K562 (cell line): ENCODE measurements at regions not wholly inside any gene's neighbourhood (a gene's known extent, or its start where the extent isn't known, plus 50 kb on each side); places are given as distances from the start of the nearest gene placed in this dataset.

ENCODE experiments used
- ATAC-seq: fragments of 200-7000 bp; cut with Tn5 transposase; 3 replicates; pipeline ENCODE4 v1.9.1; 2020; ENCODE audit warnings: moderate library complexity
- BruUV-seq: library from RNA; stranded (reverse); fragments of 400-500 nt; replicated peaks from 2 replicates; lab custom pipeline; 2021; lab: Mats Ljungman, UMichigan
- CTCF ChIA-PET: fragments of 300-600 bp; formaldehyde crosslinking; extraction: SDS; loops from one replicate; lab custom pipeline; 2021; ENCODE audit warnings: low intra/inter-chr PET ratio; lab: Yijun Ruan, JAX
- POLR2A ChIA-PET: fragments of 300-600, 350-650 bp; sonication (Branson Sonifier 250); formaldehyde crosslinking; extraction: SDS; loops from one replicate; lab custom pipeline; 2021; ENCODE audit warnings: antibody characterized with exemption, inconsistent platforms; lab: Yijun Ruan, JAX
- DNase-seq, 4 experiments: peaks; one replicate each; pipeline versions ENCODE4 v3.0.0 to v3.0.0-alpha.2; 2011 to 2018; ENCODE audit warnings: low spot score in 3 of 4, mixed read lengths in 3 of 4; ENCODE audit errors: extremely low read depth in 1 of 4
- FAIRE-seq: peaks from 2 replicates; lab custom pipeline; 2011; peaks lifted over from hg19 to GRCh38; lab: Jason Lieb, UNC
- H2AFZ ChIP-seq: 2 replicates; pipeline ENCODE4 v1.6.0; 2011; ENCODE audit warnings: low read depth, low read length, control low read depth, inconsistent platforms
- H3K27ac ChIP-seq: fragments of 200-600 bp; 3 replicates; pipeline ENCODE4 v1.8.0; 2011; ENCODE audit warnings: low read depth, mild to moderate bottlenecking, control low read depth, inconsistent platforms, low read length, moderate library complexity, mixed read lengths; ENCODE audit errors: extremely low read depth
- H3K27me3 ChIP-seq, 2 experiments: fragments of 300-600 bp in 1 of 2; 2 replicates in 1 of 2; 3 replicates in 1 of 2; pipeline versions ENCODE4 v1.6.0 to v1.8.0; 2011; ENCODE audit warnings: inconsistent platforms in 2 of 2, low read length in 2 of 2, mild to moderate bottlenecking in 1 of 2, mixed read lengths in 1 of 2, moderate library complexity in 1 of 2; ENCODE audit not compliant: control insufficient read depth in 2 of 2, insufficient read depth in 2 of 2
- H3K36me3 ChIP-seq: fragments of 300-600 bp; 3 replicates; pipeline ENCODE4 v1.8.0; 2011; ENCODE audit warnings: mild to moderate bottlenecking, low read length, inconsistent platforms; ENCODE audit not compliant: control insufficient read depth, insufficient read depth
- H3K4me1 ChIP-seq, 2 experiments: fragments of 200-600 bp in 1 of 2; replicated peaks in 1 of 2; 2 replicates in 1 of 2; 3 replicates in 1 of 2; pipeline versions ENCODE4 v1.5.1 to v1.8.0; 2011; ENCODE audit warnings: inconsistent platforms in 2 of 2, low read length in 2 of 2, mild to moderate bottlenecking in 1 of 2, mixed read lengths in 1 of 2, moderate library complexity in 1 of 2; ENCODE audit not compliant: control insufficient read depth in 2 of 2, insufficient read depth in 2 of 2
- H3K4me2 ChIP-seq: 2 replicates; pipeline ENCODE4 v1.6.1; 2011; ENCODE audit warnings: low read length, control low read depth, inconsistent platforms, mixed read lengths; ENCODE audit not compliant: insufficient read depth
- H3K4me3 ChIP-seq: fragments of 200-600 bp; sonication (generic), shearing (Covaris generic); 2 replicates; pipeline ENCODE4 v1.5.1; 2016; ENCODE audit warnings: control low read depth, inconsistent platforms
- H3K79me2 ChIP-seq: fragments of 200-600 bp; 3 replicates; pipeline ENCODE4 v1.8.0; 2011; ENCODE audit warnings: low read length, inconsistent platforms; ENCODE audit not compliant: control insufficient read depth, insufficient read depth
- H3K9ac ChIP-seq, 2 experiments: 2 replicates each; pipeline versions ENCODE4 v1.6.0 to v1.6.1; 2011; ENCODE audit warnings: low read depth in 2 of 2, low read length in 2 of 2, control low read depth in 1 of 2, inconsistent platforms in 1 of 2, mild to moderate bottlenecking in 1 of 2, mixed read lengths in 1 of 2; ENCODE audit not compliant: insufficient read depth in 1 of 2
- H3K9me1 ChIP-seq: one replicate; pipeline ENCODE4 v1.6.0; 2011; ENCODE audit warnings: inconsistent platforms, mild to moderate bottlenecking, low read length, moderate library complexity; ENCODE audit not compliant: control insufficient read depth, insufficient read depth
- H3K9me3 ChIP-seq: replicated peaks from 2 replicates; pipeline ENCODE4 v1.5.1; 2011; ENCODE audit warnings: low read depth, low read length, inconsistent platforms; ENCODE audit not compliant: control insufficient read depth, insufficient read depth
- H4K20me1 ChIP-seq: replicated peaks from 2 replicates; pipeline ENCODE4 v1.6.1; 2011; ENCODE audit warnings: low read length, inconsistent platforms, mixed read lengths; ENCODE audit not compliant: control insufficient read depth, insufficient read depth
- JUND ChIP-seq, 2 experiments: IDR thresholded peaks; 2 replicates in 1 of 2; 3 replicates in 1 of 2; pipeline ENCODE4 v1.6.1; 2011; ENCODE audit warnings: borderline replicate concordance in 2 of 2, low read depth in 2 of 2, low read length in 2 of 2, improper control_type of control experiment in 1 of 2, missing biosample characterization in 1 of 2, missing genetic modification characterization in 1 of 2, missing genetic modification reagents in 1 of 2
- L3MBTL2 ChIP-seq: fragments of 450-650 bp; IDR thresholded peaks from 2 replicates; pipeline ENCODE4 v1.6.1; 2016; ENCODE audit warnings: mild to moderate bottlenecking, moderate library complexity
- MCM5 ChIP-seq: fragments of 450-650 bp; IDR thresholded peaks from 2 replicates; pipeline ENCODE4 v1.6.1; 2016; ENCODE audit warnings: low read depth
- NCOA6 ChIP-seq: fragments of 450-650 bp; IDR thresholded peaks from 2 replicates; pipeline ENCODE4 v1.6.1; 2017; ENCODE audit warnings: mild to moderate bottlenecking
- WHSC1 ChIP-seq: IDR thresholded peaks from one replicate; pipeline ENCODE4 v1.6.1; 2012; ENCODE audit warnings: low read length, control low read depth, inconsistent platforms
- ZNF24 ChIP-seq: fragments of 450-650 bp; IDR thresholded peaks from 2 replicates; pipeline ENCODE4 v1.6.1; 2016
- ZNF436 ChIP-seq: fragments of 250-450, 450-650 bp; sonication (Bioruptor Pico); formaldehyde crosslinking; IDR thresholded peaks from 2 replicates; pipeline ENCODE4 v1.7.0; 2020; ENCODE audit warnings: mild to moderate bottlenecking
- WGBS: fragments of 100-300 bp; shearing (Covaris generic); methylation state at CpG from one replicate; pipeline ENCODE4 v1.1.6; 2016; ENCODE audit warnings: low coverage, mixed read lengths; ENCODE audit not compliant: insufficient coverage; ENCODE audit errors: missing lambda C conversion rate; 5-methylcytosine and 5-hydroxymethylcytosine counted together
- in situ Hi-C: fragments of 300-500 bp; cut with MboI; formaldehyde crosslinking; loops from 4 replicates; pipeline ENCODE4 v1.15.0; 2018; ENCODE audit warnings: inconsistent platforms, mixed read lengths
- intact Hi-C: fragments of 100-400 bp; cut with micrococcal nuclease; formaldehyde crosslinking; loops from 2 replicates; pipeline ENCODE4 v1.14.2; 2022

- Histone ChIP-seq H3K4me2 (no peak overlapping the region), H3K4me1 (peaks cover 0 to 6% of the 10 kb centered on the region in 2 experiments; a peak in 1 of 5 replicates), H4K20me1 (no peaks in the 10 kb centered on the region), H3K27me3 (no peaks in the 10 kb centered on the region), H3K36me3 (peaks cover 54% of the 10 kb centered on the region; the same call in 1 of the 3 replicates), H3K9ac (no peak overlapping the region), H3K27ac (no peak overlapping the region), H3K9me3 (no peaks in the 10 kb centered on the region), H2AFZ (no peak overlapping the region), H3K9me1 (no peaks in the 10 kb centered on the region), H3K79me2 (no peaks in the 10 kb centered on the region), H3K4me3 (no peak overlapping the region)
- ATAC-seq (no peak), FAIRE-seq (no peak), DNase-seq (no peak)
- WGBS, result 50% methylated on average over 1 of the region's 1 CpG
- no peak for TF ChIP-seq L3MBTL2
- no peak for TF ChIP-seq MCM5
- TF ChIP-seq NCOA6, result no peak
- TF ChIP-seq JUND (IDR thresholded peaks at IDR 0.05; ENCODE audit: borderline replicate concordance, low read depth, low read length), result no peak
- no peak for TF ChIP-seq JUND (tag; IDR thresholded peaks at IDR 0.05; ENCODE audit: borderline replicate concordance, low read depth, low read length)
- no peak for TF ChIP-seq ZNF24
- no peak for TF ChIP-seq ZNF436
- TF ChIP-seq WHSC1, result no peak
- POLR2A ChIA-PET, result no interaction called here
- no TSS peak for BruUV-seq
- in situ Hi-C loops, result no loop called here
- intact Hi-C loops, result no loop called here
- CTCF ChIA-PET, result no interaction called here
These were observed 50.9 kb upstream of the ATXN3L start for GRCh38 chrX:13370713-13371112.
